K562 (cell line): ENCODE measurements at regions not wholly inside any gene's neighbourhood (a gene's known extent, or its start where the extent isn't known, plus 50 kb on each side); places are given as distances from the start of the nearest gene placed in this dataset.

ENCODE experiments used
- ATAC-seq: fragments of 200-7000 bp; cut with Tn5 transposase; 3 replicates; pipeline ENCODE4 v1.9.1; 2020; ENCODE audit warnings: moderate library complexity
- BruUV-seq: library from RNA; stranded (reverse); fragments of 400-500 nt; replicated peaks from 2 replicates; lab custom pipeline; 2021; lab: Mats Ljungman, UMichigan
- CTCF ChIA-PET: fragments of 300-600 bp; formaldehyde crosslinking; extraction: SDS; loops from one replicate; lab custom pipeline; 2021; ENCODE audit warnings: low intra/inter-chr PET ratio; lab: Yijun Ruan, JAX
- POLR2A ChIA-PET: fragments of 300-600, 350-650 bp; sonication (Branson Sonifier 250); formaldehyde crosslinking; extraction: SDS; loops from one replicate; lab custom pipeline; 2021; ENCODE audit warnings: antibody characterized with exemption, inconsistent platforms; lab: Yijun Ruan, JAX
- DNase-seq, 4 experiments: peaks; one replicate each; pipeline versions ENCODE4 v3.0.0 to v3.0.0-alpha.2; 2011 to 2018; ENCODE audit warnings: low spot score in 3 of 4, mixed read lengths in 3 of 4; ENCODE audit errors: extremely low read depth in 1 of 4
- FAIRE-seq: peaks from 2 replicates; lab custom pipeline; 2011; peaks lifted over from hg19 to GRCh38; lab: Jason Lieb, UNC
- H2AFZ ChIP-seq: 2 replicates; pipeline ENCODE4 v1.6.0; 2011; ENCODE audit warnings: low read depth, low read length, control low read depth, inconsistent platforms
- H3K27ac ChIP-seq: fragments of 200-600 bp; 3 replicates; pipeline ENCODE4 v1.8.0; 2011; ENCODE audit warnings: low read depth, mild to moderate bottlenecking, control low read depth, inconsistent platforms, low read length, moderate library complexity, mixed read lengths; ENCODE audit errors: extremely low read depth
- H3K27me3 ChIP-seq, 2 experiments: fragments of 300-600 bp in 1 of 2; 2 replicates in 1 of 2; 3 replicates in 1 of 2; pipeline versions ENCODE4 v1.6.0 to v1.8.0; 2011; ENCODE audit warnings: inconsistent platforms in 2 of 2, low read length in 2 of 2, mild to moderate bottlenecking in 1 of 2, mixed read lengths in 1 of 2, moderate library complexity in 1 of 2; ENCODE audit not compliant: control insufficient read depth in 2 of 2, insufficient read depth in 2 of 2
- H3K36me3 ChIP-seq: fragments of 300-600 bp; 3 replicates; pipeline ENCODE4 v1.8.0; 2011; ENCODE audit warnings: mild to moderate bottlenecking, low read length, inconsistent platforms; ENCODE audit not compliant: control insufficient read depth, insufficient read depth
- H3K4me1 ChIP-seq, 2 experiments: fragments of 200-600 bp in 1 of 2; replicated peaks in 1 of 2; 2 replicates in 1 of 2; 3 replicates in 1 of 2; pipeline versions ENCODE4 v1.5.1 to v1.8.0; 2011; ENCODE audit warnings: inconsistent platforms in 2 of 2, low read length in 2 of 2, mild to moderate bottlenecking in 1 of 2, mixed read lengths in 1 of 2, moderate library complexity in 1 of 2; ENCODE audit not compliant: control insufficient read depth in 2 of 2, insufficient read depth in 2 of 2
- H3K4me2 ChIP-seq: 2 replicates; pipeline ENCODE4 v1.6.1; 2011; ENCODE audit warnings: low read length, control low read depth, inconsistent platforms, mixed read lengths; ENCODE audit not compliant: insufficient read depth
- H3K4me3 ChIP-seq: fragments of 200-600 bp; sonication (generic), shearing (Covaris generic); 2 replicates; pipeline ENCODE4 v1.5.1; 2016; ENCODE audit warnings: control low read depth, inconsistent platforms
- H3K79me2 ChIP-seq: fragments of 200-600 bp; 3 replicates; pipeline ENCODE4 v1.8.0; 2011; ENCODE audit warnings: low read length, inconsistent platforms; ENCODE audit not compliant: control insufficient read depth, insufficient read depth
- H3K9ac ChIP-seq, 2 experiments: 2 replicates each; pipeline versions ENCODE4 v1.6.0 to v1.6.1; 2011; ENCODE audit warnings: low read depth in 2 of 2, low read length in 2 of 2, control low read depth in 1 of 2, inconsistent platforms in 1 of 2, mild to moderate bottlenecking in 1 of 2, mixed read lengths in 1 of 2; ENCODE audit not compliant: insufficient read depth in 1 of 2
- H3K9me1 ChIP-seq: one replicate; pipeline ENCODE4 v1.6.0; 2011; ENCODE audit warnings: inconsistent platforms, mild to moderate bottlenecking, low read length, moderate library complexity; ENCODE audit not compliant: control insufficient read depth, insufficient read depth
- H3K9me3 ChIP-seq: replicated peaks from 2 replicates; pipeline ENCODE4 v1.5.1; 2011; ENCODE audit warnings: low read depth, low read length, inconsistent platforms; ENCODE audit not compliant: control insufficient read depth, insufficient read depth
- H4K20me1 ChIP-seq: replicated peaks from 2 replicates; pipeline ENCODE4 v1.6.1; 2011; ENCODE audit warnings: low read length, inconsistent platforms, mixed read lengths; ENCODE audit not compliant: control insufficient read depth, insufficient read depth
- CAMTA2 ChIP-seq: fragments of 250-450 bp; sonication (Bioruptor Pico); conservative IDR thresholded peaks from 2 replicates; pipeline ENCODE4 v1.5.1; 2022
- DPF2 ChIP-seq: fragments of 450-650 bp; IDR thresholded peaks from 2 replicates; pipeline ENCODE4 v1.6.1; 2016
- RNF2 ChIP-seq: sonication (generic); IDR thresholded peaks from 2 replicates; pipeline ENCODE4 v1.6.1; 2016
- TFAP4 ChIP-seq: sonication (generic); formaldehyde crosslinking; IDR thresholded peaks from 2 replicates; pipeline ENCODE4 v1.8.0; 2022; ENCODE audit warnings: missing genetic modification reagents, mild to moderate bottlenecking, moderate library complexity, borderline replicate concordance
- WHSC1 ChIP-seq: IDR thresholded peaks from one replicate; pipeline ENCODE4 v1.6.1; 2012; ENCODE audit warnings: low read length, control low read depth, inconsistent platforms
- ZNF318 ChIP-seq, 2 experiments: fragments of 450-650 bp; IDR thresholded peaks; 2 replicates each; pipeline ENCODE4 v1.6.1; 2016; ENCODE audit warnings: mild to moderate bottlenecking in 2 of 2, borderline replicate concordance in 1 of 2, low read depth in 1 of 2, moderate library complexity in 1 of 2
- WGBS: fragments of 100-300 bp; shearing (Covaris generic); methylation state at CpG from one replicate; pipeline ENCODE4 v1.1.6; 2016; ENCODE audit warnings: low coverage, mixed read lengths; ENCODE audit not compliant: insufficient coverage; ENCODE audit errors: missing lambda C conversion rate; 5-methylcytosine and 5-hydroxymethylcytosine counted together
- in situ Hi-C: fragments of 300-500 bp; cut with MboI; formaldehyde crosslinking; loops from 4 replicates; pipeline ENCODE4 v1.15.0; 2018; ENCODE audit warnings: inconsistent platforms, mixed read lengths
- intact Hi-C: fragments of 100-400 bp; cut with micrococcal nuclease; formaldehyde crosslinking; loops from 2 replicates; pipeline ENCODE4 v1.14.2; 2022
- TF ChIP-seq, protein P1 (sequence below): fragments of 450-650 bp; IDR thresholded peaks from 2 replicates; pipeline ENCODE4 v1.6.1; 2017; ENCODE audit warnings: mild to moderate bottlenecking, moderate library complexity

- Histone ChIP-seq H2AFZ (no peak overlapping the region), H3K4me3 (no peak overlapping the region), H3K27me3 (peaks cover 12 to 66% of the 10 kb centered on the region in 2 experiments; a peak in 4 of 5 replicates), H3K36me3 (no peaks in the 10 kb centered on the region), H3K4me1 (peaks cover 0 to 13% of the 10 kb centered on the region in 2 experiments; a peak in 2 of 5 replicates), H3K9me1 (peaks cover 3% of the 10 kb centered on the region), H3K79me2 (no peaks in the 10 kb centered on the region), H3K4me2 (no peak overlapping the region), H4K20me1 (0 out of 2 replicates have a peak, but pooled peaks cover 3% of the 10 kb centered on the region), H3K9me3 (no peaks in the 10 kb centered on the region), H3K9ac (no peak overlapping the region), H3K27ac (no peak overlapping the region)
- ChIA-PET CTCF (no interaction called here), POLR2A (interaction anchor here (0.7 to 0.8 kb wide), 2 partner anchors 65 to 67 kb away, joined by 3 to 4 read pairs; no protein-coding TSS in a partner anchor)
- DNase-seq (no peak), FAIRE-seq (no peak), ATAC-seq (no peak)
- in situ Hi-C loops: no loop called here
- no TSS peak for BruUV-seq
- WGBS: 27% methylated on average over 28 of the region's 28 CpGs
- intact Hi-C loops: no loop called here
- TF ChIP-seq, protein P1, sequence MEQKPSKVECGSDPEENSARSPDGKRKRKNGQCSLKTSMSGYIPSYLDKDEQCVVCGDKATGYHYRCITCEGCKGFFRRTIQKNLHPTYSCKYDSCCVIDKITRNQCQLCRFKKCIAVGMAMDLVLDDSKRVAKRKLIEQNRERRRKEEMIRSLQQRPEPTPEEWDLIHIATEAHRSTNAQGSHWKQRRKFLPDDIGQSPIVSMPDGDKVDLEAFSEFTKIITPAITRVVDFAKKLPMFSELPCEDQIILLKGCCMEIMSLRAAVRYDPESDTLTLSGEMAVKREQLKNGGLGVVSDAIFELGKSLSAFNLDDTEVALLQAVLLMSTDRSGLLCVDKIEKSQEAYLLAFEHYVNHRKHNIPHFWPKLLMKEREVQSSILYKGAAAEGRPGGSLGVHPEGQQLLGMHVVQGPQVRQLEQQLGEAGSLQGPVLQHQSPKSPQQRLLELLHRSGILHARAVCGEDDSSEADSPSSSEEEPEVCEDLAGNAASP: no peak
- TF ChIP-seq TFAP4 (CRISPR knock-in tag) (no peak), DPF2 (no peak), ZNF318 (IDR thresholded peaks at IDR 0.05; ENCODE audit: borderline replicate concordance in 1 of 2, low read depth in 1 of 2) (no peak), RNF2 (no peak), WHSC1 (no peak), CAMTA2 (CRISPR knock-in tag) (no peak)
These were observed 103.9 kb downstream of the METRNL start for GRCh38 chr17:83183145-83183948.
